GM23338 (cell line): ENCODE measurements at regions not wholly inside any gene's neighbourhood (a gene's known extent, or its start where the extent isn't known, plus 50 kb on each side); places are given as distances from the start of the nearest gene placed in this dataset.

Source experiments
- ATAC-seq: fragments of 200-7000 bp; cut with Tn5 transposase; 3 replicates; pipeline ENCODE4 v1.9.1; 2020
- DNase-seq: peaks from one replicate; pipeline ENCODE4 v3.0.0-alpha.2; 2015; ENCODE audit warnings: low spot score
- H2AFZ ChIP-seq: fragments of 200-600 bp; sonication (generic); 2 replicates; pipeline ENCODE4 v1.8.0; 2016; ENCODE audit warnings: antibody characterized with exemption, mild to moderate bottlenecking, moderate library complexity
- H3F3A ChIP-seq: fragments of 200-600 bp; sonication (generic); replicated peaks from 2 replicates; pipeline ENCODE4 v1.8.0; 2017; ENCODE audit warnings: antibody characterized with exemption, mixed run types, low read depth
- H3K27ac ChIP-seq: fragments of 200-600 bp; sonication (generic); 2 replicates; pipeline ENCODE4 v1.6.1; 2016; ENCODE audit warnings: low read depth
- H3K27me3 ChIP-seq: fragments of 200-600 bp; sonication (generic); 2 replicates; pipeline ENCODE4 v1.8.0; 2016; ENCODE audit warnings: mild to moderate bottlenecking, mixed run types, moderate library complexity; ENCODE audit not compliant: insufficient read depth
- H3K36me3 ChIP-seq: fragments of 200-600 bp; sonication (generic); 2 replicates; pipeline ENCODE4 v1.8.0; 2016; ENCODE audit warnings: mild to moderate bottlenecking; ENCODE audit not compliant: insufficient read depth
- H3K4me1 ChIP-seq: fragments of 200-600 bp; sonication (generic); 2 replicates; pipeline ENCODE4 v1.8.0; 2016; ENCODE audit warnings: mild to moderate bottlenecking, moderate library complexity; ENCODE audit not compliant: insufficient read depth
- H3K4me2 ChIP-seq: fragments of 200-600 bp; sonication (generic); 2 replicates; pipeline ENCODE4 v1.7.1; 2017; ENCODE audit warnings: mixed run types
- H3K4me3 ChIP-seq: fragments of 200-600 bp; sonication (generic); 2 replicates; pipeline ENCODE4 v1.6.1; 2016; ENCODE audit warnings: mixed run types
- H3K79me2 ChIP-seq: fragments of 200-600 bp; sonication (generic); replicated peaks from 2 replicates; pipeline ENCODE4 v1.8.0; 2017; ENCODE audit warnings: mild to moderate bottlenecking; ENCODE audit not compliant: insufficient read depth
- H3K9me2 ChIP-seq: fragments of 200-600 bp; sonication (generic); 2 replicates; pipeline ENCODE4 v1.8.0; 2017; ENCODE audit not compliant: insufficient read depth
- H4K20me1 ChIP-seq: fragments of 200-600 bp; sonication (generic); replicated peaks from 2 replicates; pipeline ENCODE4 v1.8.0; 2017; ENCODE audit warnings: mild to moderate bottlenecking; ENCODE audit not compliant: insufficient read depth
- H3K27ac Mint-ChIP-seq: 2 replicates; pipeline ENCODE4 v1.8.0; 2020; ENCODE audit warnings: inconsistent platforms, mild to moderate bottlenecking, moderate library complexity, mixed read lengths
- H3K27me3 Mint-ChIP-seq: 3 replicates; pipeline ENCODE4 v1.8.0; 2022; ENCODE audit warnings: low read depth, mild to moderate bottlenecking, moderate library complexity, mixed read lengths, inconsistent platforms; ENCODE audit not compliant: insufficient read depth, poor library complexity
- H3K36me3 Mint-ChIP-seq: 3 replicates; pipeline ENCODE4 v1.8.0; 2021; ENCODE audit warnings: low read depth, mild to moderate bottlenecking, inconsistent platforms, moderate library complexity, mixed read lengths
- H3K4me1 Mint-ChIP-seq: 3 replicates; pipeline ENCODE4 v1.8.0; 2020; ENCODE audit warnings: mild to moderate bottlenecking, inconsistent platforms, mixed read lengths
- H3K4me3 Mint-ChIP-seq: 3 replicates; pipeline ENCODE4 v1.8.0; 2021; ENCODE audit warnings: moderate library complexity, mild to moderate bottlenecking, inconsistent platforms, mixed read lengths
- H3K9me3 Mint-ChIP-seq: 3 replicates; pipeline ENCODE4 v1.8.0; 2020; ENCODE audit warnings: moderate library complexity, mild to moderate bottlenecking, inconsistent platforms, mixed read lengths
- CREB1 ChIP-seq: fragments of 250-450 bp; sonication (Bioruptor Pico); IDR thresholded peaks from 2 replicates; pipeline ENCODE4 v1.5.0; 2020; ENCODE audit warnings: low read depth, mild to moderate bottlenecking, moderate library complexity
- CTCF ChIP-seq, 2 experiments: fragments of 200-600 bp in 1 of 2; sonication (generic) in 1 of 2; conservative IDR thresholded peaks; 2 replicates each; pipeline versions ENCODE4 v1.5.1 to v1.6.1; 2016 to 2017; ENCODE audit warnings: antibody characterized with exemption in 2 of 2, low read depth in 2 of 2, mild to moderate bottlenecking in 2 of 2, moderate library complexity in 1 of 2
- EZH2 ChIP-seq: fragments of 200-600 bp; sonication (generic); IDR thresholded peaks from one replicate; pipeline ENCODE4 v1.8.0; 2017; ENCODE audit warnings: antibody characterized with exemption, mild to moderate bottlenecking, low read depth; ENCODE audit not compliant: unreplicated experiment
- EZH2phosphoT487 ChIP-seq: fragments of 200-600 bp; sonication (generic); IDR thresholded peaks from one replicate; pipeline ENCODE4 v1.8.1; 2018; ENCODE audit warnings: antibody characterized with exemption; ENCODE audit not compliant: unreplicated experiment
- JUNB ChIP-seq: IDR thresholded peaks from one replicate; pipeline ENCODE4 v1.6.1; 2016; ENCODE audit warnings: antibody characterized with exemption; ENCODE audit not compliant: unreplicated experiment
- REST ChIP-seq: IDR thresholded peaks from one replicate; pipeline ENCODE4 v1.6.1; 2018; ENCODE audit warnings: antibody characterized with exemption; ENCODE audit not compliant: unreplicated experiment
- ZNF114 ChIP-seq: fragments of 250-450 bp; sonication (Bioruptor Pico); IDR thresholded peaks from 2 replicates; pipeline ENCODE4 v1.5.0; 2020; ENCODE audit warnings: mild to moderate bottlenecking, moderate library complexity
- ZNF462 ChIP-seq: fragments of 250-450 bp; sonication (Bioruptor Pico); IDR thresholded peaks from 2 replicates; pipeline ENCODE4 v1.5.0; 2020; ENCODE audit warnings: mild to moderate bottlenecking, moderate library complexity

GRCh38 chrX:93580634-93581033 lies 92.7 kb downstream of the NAP1L3 start (continued):
- no peak for TF ChIP-seq CREB1 (CRISPR knock-in tag)

- no peak overlapping the region for H3K27ac ChIP-seq
- H3K4me3 Mint-ChIP-seq = no peak overlapping the region
Observed at GRCh38 chrX:93538575-93538974, 134.8 kb downstream of the NAP1L3 start.

More at GRCh38 chrX:93538575-93538974, 134.8 kb downstream of the NAP1L3 start:
- Histone ChIP-seq H3K27me3 (no peaks in the 10 kb centered on the region), H3K79me2 (no peaks in the 10 kb centered on the region), H4K20me1 (no peaks in the 10 kb centered on the region), H3F3A (no peaks in the 10 kb centered on the region), H3K9me2 (no peaks in the 10 kb centered on the region), H2AFZ (no peak overlapping the region), H3K4me1 (peaks cover 13% of the 10 kb centered on the region), H3K36me3 (no peaks in the 10 kb centered on the region), H3K4me2 (no peak overlapping the region), H3K4me3 (no peak overlapping the region)
- Mint-ChIP-seq H3K36me3 (peaks cover 13% of the 10 kb centered on the region), H3K27ac (no peak overlapping the region), H3K27me3 (no peaks in the 10 kb centered on the region), H3K4me1 (peaks cover 7% of the 10 kb centered on the region; the same call in 2 of the 3 replicates), H3K9me3 (peaks cover 3% of the 10 kb centered on the region)
- peak; percentile 10 for DNase-seq
- TF ChIP-seq ZNF114 (CRISPR knock-in tag) (no peak), JUNB (no peak), ZNF462 (CRISPR knock-in tag) (no peak), REST (no peak), EZH2phosphoT487 (no peak), CTCF (conservative IDR thresholded peaks at IDR 0.05; ENCODE audit: low read depth in 2 of 2) (peak in 1 of 2 experiments; percentile 62; a peak in 3 of 4 replicates), EZH2 (no peak)
- ATAC-seq = no peak
